ENCODE measurements at regions not wholly inside any gene's neighbourhood (a gene's known extent, or its start where the extent isn't known, plus 50 kb on each side); places are given as distances from the start of the nearest gene placed in this dataset.

DNA sequence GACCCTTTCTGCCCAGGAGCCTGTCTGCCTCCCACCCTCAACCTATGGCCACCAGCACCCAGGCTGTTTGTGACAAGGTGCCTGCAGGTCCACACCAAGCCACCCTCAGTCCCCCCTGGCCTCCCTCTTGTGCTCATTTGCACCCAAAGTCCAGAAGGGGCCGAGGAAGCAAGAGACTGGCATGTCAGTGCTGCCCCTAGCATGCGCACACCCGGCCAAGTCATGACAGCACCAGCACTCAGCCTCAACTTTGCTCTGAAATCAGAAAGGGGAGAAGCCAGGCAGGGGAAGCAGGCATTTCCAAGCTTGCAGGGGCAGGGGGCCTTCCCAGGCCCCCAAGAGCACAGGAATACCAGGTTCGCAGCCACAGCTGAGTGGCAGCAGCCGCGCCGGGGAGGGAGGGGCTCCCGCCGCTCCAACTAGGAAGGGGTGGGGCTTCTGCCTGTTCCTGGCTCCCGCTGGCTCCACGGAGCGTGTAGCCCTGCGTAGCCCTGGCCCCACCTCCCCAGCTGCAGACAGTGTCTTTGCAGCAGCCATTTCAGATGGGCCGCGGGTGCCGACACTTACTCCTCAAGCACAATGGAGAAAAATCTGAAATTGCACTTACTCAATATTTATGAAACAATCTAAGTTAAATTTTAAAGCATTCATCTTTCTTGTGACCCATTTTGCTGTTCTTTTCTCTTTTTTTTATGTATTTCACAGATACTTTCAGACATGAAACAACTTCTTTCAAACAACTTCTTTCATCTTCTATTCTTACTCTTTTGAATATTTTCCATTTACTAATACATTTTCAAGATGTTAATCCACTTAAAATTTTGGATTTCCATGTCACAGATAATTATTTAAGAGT is 54.9 kb upstream of the ABCB5 start:
- Mint-ChIP-seq H3K36me3 (ENCODE audit: low read depth) (no peaks in the 10 kb centered on the region), H3K9me3 (no peaks in the 10 kb centered on the region), H3K27me3 (ENCODE audit: insufficient read depth) (no peaks in the 10 kb centered on the region), H3K4me3 (no peak overlapping the region), H3K27ac (no peak overlapping the region), H3K4me1 (no peaks in the 10 kb centered on the region)
- TF ChIP-seq, protein P1, sequence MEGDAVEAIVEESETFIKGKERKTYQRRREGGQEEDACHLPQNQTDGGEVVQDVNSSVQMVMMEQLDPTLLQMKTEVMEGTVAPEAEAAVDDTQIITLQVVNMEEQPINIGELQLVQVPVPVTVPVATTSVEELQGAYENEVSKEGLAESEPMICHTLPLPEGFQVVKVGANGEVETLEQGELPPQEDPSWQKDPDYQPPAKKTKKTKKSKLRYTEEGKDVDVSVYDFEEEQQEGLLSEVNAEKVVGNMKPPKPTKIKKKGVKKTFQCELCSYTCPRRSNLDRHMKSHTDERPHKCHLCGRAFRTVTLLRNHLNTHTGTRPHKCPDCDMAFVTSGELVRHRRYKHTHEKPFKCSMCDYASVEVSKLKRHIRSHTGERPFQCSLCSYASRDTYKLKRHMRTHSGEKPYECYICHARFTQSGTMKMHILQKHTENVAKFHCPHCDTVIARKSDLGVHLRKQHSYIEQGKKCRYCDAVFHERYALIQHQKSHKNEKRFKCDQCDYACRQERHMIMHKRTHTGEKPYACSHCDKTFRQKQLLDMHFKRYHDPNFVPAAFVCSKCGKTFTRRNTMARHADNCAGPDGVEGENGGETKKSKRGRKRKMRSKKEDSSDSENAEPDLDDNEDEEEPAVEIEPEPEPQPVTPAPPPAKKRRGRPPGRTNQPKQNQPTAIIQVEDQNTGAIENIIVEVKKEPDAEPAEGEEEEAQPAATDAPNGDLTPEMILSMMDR (conservative IDR thresholded peaks at IDR 0.05) = no peak
- DNase-seq = peak; percentile 55
- H3K27me3 ChIP-seq (ENCODE audit: control insufficient read depth, insufficient read depth, low read length, poor library complexity, severe bottlenecking) = no peaks in the 10 kb centered on the region
- H3K27ac ChIP-seq (ENCODE audit: low read depth, low read length) = no peak overlapping the region
- no peak overlapping the region for H3K4me3 ChIP-seq (ENCODE audit: low read length)
- H3K9ac ChIP-seq (ENCODE audit: extremely low read depth, low read length, poor library complexity, severe bottlenecking) = no peak overlapping the region
- H3K4me1 ChIP-seq (ENCODE audit: control insufficient read depth, insufficient read depth, low read length) = no peaks in the 10 kb centered on the region
- H3K9me3 ChIP-seq (ENCODE audit: control insufficient read depth, low read length) = no peaks in the 10 kb centered on the region
- WGBS, 2 experiments (ENCODE audit: insufficient coverage in 1 of 2, insufficient read length in 1 of 2) = 94 to 96% methylated on average over 5 to 16 of the region's 16 CpGs
- no peaks in the 10 kb centered on the region for H3K36me3 ChIP-seq (ENCODE audit: control insufficient read depth, insufficient read depth, low read length)

DNA sequence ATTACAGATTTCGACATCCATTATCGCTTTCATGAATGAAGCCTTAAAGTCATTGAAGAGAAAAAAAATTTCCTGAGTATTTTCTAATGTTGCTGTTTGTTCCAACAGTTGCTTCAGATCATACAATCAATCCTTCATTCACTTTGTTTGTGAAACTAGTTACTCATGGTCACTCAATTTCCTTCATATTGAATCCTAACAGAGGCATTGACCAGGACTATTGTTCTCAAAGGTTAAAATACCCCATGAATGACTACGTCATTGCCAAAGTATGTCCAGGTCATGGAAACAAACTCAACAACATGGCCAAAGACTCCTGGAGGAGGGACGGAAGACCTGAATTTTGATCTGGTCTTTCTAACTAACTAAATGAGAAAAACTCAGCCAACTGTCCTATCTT is 54.0 kb upstream of the ABCB5 start:
- no peaks in the 10 kb centered on the region for H3K36me3 ChIP-seq (ENCODE audit: control insufficient read depth, insufficient read depth, low read length)
- Mint-ChIP-seq H3K27ac (no peak overlapping the region), H3K4me3 (no peak overlapping the region), H3K27me3 (ENCODE audit: insufficient read depth) (no peaks in the 10 kb centered on the region), H3K36me3 (ENCODE audit: low read depth) (no peaks in the 10 kb centered on the region), H3K9me3 (no peaks in the 10 kb centered on the region), H3K4me1 (no peaks in the 10 kb centered on the region)
- no peak overlapping the region for H3K27ac ChIP-seq (ENCODE audit: low read depth, low read length)
- no peak overlapping the region for H3K9ac ChIP-seq (ENCODE audit: extremely low read depth, low read length, poor library complexity, severe bottlenecking)
- TF ChIP-seq, protein P1 (conservative IDR thresholded peaks at IDR 0.05) = no peak
- H3K4me3 ChIP-seq (ENCODE audit: low read length) = no peak overlapping the region
- H3K9me3 ChIP-seq (ENCODE audit: control insufficient read depth, low read length) = no peaks in the 10 kb centered on the region
- WGBS, 2 experiments (ENCODE audit: insufficient coverage in 1 of 2, insufficient read length in 1 of 2) = 92 to 100% methylated on average over 1 to 4 of the region's 4 CpGs
- H3K4me1 ChIP-seq (ENCODE audit: control insufficient read depth, insufficient read depth, low read length) = no peaks in the 10 kb centered on the region
- H3K27me3 ChIP-seq (ENCODE audit: control insufficient read depth, insufficient read depth, low read length, poor library complexity, severe bottlenecking) = no peaks in the 10 kb centered on the region
- no peak for DNase-seq

DNA sequence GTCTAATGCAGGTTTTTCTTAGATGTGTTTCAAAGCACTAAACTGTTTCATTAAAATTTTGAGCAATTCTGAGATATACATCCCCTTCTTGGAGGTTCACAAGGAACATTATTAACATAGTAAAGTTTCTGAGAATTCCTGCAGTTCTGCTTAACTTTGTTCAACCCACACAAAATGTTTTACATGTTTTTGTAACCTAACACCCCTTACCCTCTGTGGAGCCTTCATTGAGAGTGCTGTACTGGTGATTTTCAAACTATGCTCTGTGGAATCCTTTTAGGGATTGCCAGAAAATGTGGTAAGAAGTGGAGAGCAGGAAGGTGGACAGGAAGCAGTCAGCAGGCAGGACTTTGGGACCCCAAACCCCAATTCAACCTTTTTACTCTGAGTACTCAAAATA is 53.6 kb upstream of the ABCB5 start:
- Mint-ChIP-seq H3K36me3 (ENCODE audit: low read depth) (no peaks in the 10 kb centered on the region), H3K27me3 (ENCODE audit: insufficient read depth) (no peaks in the 10 kb centered on the region), H3K9me3 (no peaks in the 10 kb centered on the region), H3K4me3 (no peak overlapping the region), H3K4me1 (no peaks in the 10 kb centered on the region), H3K27ac (no peak overlapping the region)
- Histone ChIP-seq H3K9ac (ENCODE audit: extremely low read depth, low read length, poor library complexity, severe bottlenecking) (no peak overlapping the region), H3K9me3 (ENCODE audit: control insufficient read depth, low read length) (no peaks in the 10 kb centered on the region), H3K4me1 (ENCODE audit: control insufficient read depth, insufficient read depth, low read length) (no peaks in the 10 kb centered on the region), H3K27me3 (ENCODE audit: control insufficient read depth, insufficient read depth, low read length, poor library complexity, severe bottlenecking) (no peaks in the 10 kb centered on the region), H3K4me3 (ENCODE audit: low read length) (no peak overlapping the region), H3K27ac (ENCODE audit: low read depth, low read length) (no peak overlapping the region), H3K36me3 (ENCODE audit: control insufficient read depth, insufficient read depth, low read length) (no peaks in the 10 kb centered on the region)
- no peak for DNase-seq
- TF ChIP-seq, protein P1 (conservative IDR thresholded peaks at IDR 0.05) = no peak

Measured in endodermal cell (in vitro differentiated cells).